GM11168 (cell line): ENCODE measurements at regions not wholly inside any gene's neighbourhood (a gene's known extent, or its start where the extent isn't known, plus 50 kb on each side); places are given as distances from the start of the nearest gene placed in this dataset.
"Not testable (repeated sequence)": the region's sequence is repeated elsewhere in the genome, so short reads cannot be mapped to it uniquely, and the experiment has no call there.

ENCODE experiments used
- in situ Hi-C: fragments of 300-500 bp; cut with MboI; formaldehyde crosslinking; loops from one replicate; pipeline ENCODE4 v1.12.0; 2022; ENCODE audit warnings: low sequenced_read_pairs; ENCODE audit not compliant: unreplicated experiment

DNA sequence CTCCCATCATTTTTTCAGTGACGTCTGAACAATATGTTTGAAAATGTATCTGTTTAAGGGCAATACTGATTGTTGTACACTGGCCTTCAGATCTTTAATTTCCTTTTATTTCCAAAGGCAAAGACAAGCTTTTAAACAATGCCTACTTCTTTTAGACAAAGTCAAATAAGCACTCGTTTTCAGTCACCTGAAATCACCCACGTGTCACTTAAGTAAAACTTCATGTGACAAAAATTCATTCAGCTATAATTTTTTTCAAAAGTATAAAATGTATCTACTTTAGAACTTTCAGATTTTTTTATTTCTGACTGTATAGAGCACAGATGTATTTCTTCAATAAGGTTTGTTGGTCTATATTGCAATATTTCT lies 113.5 kb upstream of the BEND6 start:
- in situ Hi-C loops: loop anchor here (10.0 kb wide), 1 partner anchor 197 kb away; the partner anchor contains the start of gene DST

DNA sequence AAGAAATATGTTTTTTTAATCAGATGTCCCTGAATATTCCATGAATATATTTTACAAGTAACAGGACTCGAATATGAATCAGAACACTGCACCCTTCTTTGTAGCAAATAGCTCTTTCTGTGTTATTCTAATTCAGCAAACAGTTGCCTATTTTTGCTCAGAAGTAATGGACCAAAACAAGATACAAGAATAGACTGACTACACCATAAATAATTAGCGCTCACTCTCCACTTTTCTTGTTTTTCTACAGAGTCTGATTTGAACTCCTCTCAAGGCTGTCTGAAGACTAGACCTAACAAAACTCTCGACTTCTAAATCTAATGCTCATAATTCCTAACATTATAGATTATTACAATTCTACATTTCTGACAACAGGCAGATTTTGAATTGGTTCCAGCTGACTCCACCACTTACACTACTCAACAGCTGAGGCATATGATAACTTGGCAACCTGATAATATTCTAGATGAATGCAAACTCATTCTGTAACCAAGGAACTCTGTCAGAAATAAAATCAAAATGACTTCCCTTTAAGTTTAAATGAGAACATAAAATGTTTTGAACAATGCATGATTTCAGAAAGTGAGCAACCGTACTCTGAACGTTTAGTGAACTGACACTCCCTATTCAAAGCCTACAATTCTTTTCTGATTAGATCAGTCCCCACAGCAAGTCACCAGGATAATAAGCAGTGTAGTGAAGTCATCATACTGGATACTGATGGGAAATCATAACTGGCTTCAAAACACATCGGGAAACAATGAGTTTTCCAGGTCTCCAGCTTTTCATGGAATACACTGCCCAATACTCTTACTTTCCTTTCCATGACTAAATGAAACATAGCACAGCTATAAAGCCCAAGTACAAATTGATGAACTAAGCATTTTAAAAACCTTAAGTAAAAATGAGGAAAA lies 114.2 kb upstream of the BEND6 start:
- in situ Hi-C loops: loop anchor here (10.0 kb wide), 1 partner anchor 196 kb away; the partner anchor contains the start of gene DST

GRCh38 chr6:56839533-56840183 lies 115.2 kb upstream of the BEND6 start:
- in situ Hi-C loops: loop anchor here (10.0 kb wide), 1 partner anchor 195 kb away; the partner anchor contains the start of gene DST

- in situ Hi-C loops: no loop called here
Observed at GRCh38 chr6:56838965-56839364, 115.9 kb upstream of the BEND6 start.

DNA sequence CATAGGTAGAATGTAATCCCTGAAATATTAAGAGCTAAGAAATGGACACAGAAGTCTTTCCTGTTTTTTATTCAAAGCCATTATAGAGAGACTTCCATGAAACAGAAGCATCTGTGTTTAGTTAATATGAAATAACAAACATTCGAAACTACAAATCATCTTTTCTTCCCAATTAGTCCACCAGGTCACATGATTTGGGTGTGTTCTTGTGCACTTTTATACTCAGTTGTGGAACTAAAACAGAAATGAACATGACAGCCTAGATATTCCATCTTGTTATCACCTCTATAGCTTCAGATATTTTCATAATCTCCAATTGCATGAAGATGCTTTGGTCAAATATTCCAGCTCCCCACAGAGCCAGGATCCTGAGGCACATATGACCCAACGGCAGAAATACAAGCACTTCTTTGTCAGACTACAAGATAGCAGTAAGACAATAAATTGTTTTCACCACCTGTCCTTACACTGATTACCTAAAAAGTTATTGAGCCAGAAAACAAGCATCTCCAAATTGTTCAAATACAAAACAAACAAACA lies 116.8 kb upstream of the BEND6 start:
- in situ Hi-C loops: no loop called here

DNA sequence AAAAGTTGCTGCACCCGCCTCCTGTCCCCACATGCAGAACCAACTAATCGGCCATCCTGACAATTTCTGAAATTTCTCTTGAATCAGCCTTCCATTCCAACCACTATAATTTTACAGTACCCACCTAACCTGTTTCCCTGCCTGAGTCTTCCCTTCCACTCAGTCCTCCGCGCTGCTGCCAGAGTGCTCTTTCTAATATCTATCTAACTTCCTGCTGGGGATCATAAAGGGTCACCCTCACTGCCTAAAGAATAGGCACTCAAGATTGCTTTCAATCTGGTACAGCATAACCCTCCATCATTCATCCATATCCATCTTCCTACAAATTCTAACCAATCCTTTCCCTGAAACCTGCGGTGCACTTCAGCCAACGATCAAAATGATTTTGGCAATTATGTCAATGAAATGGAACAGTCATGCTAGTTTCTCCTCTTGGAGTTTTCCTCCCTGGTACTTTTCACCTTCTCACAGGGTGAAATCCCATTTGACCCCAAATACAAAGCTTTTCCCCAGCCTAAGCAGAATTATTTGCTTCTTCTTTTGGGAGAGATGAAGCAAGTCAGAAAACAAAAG lies 117.5 kb upstream of the BEND6 start:
- in situ Hi-C loops: no loop called here

GRCh38 chr6:56835612-56836011 lies 119.3 kb upstream of the BEND6 start:
- in situ Hi-C loops: no loop called here

DNA sequence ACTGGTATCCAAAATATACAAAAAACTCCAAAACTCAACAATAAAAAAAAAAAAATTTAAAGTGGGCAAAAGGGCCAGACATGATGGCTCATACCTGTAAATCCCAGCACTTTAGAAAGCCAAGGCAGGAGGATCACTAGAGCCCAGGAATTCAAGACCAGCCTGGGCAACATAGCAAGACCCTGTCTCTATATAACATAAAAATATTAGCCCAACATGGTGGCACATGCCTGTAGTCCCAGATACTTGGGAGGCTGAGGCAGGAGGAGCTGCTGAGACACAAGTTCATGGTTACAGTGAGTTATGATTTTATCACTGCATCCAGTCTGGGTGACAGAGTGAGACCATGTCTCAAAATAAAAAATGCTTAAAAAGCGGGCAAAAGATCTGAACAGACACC lies 121.0 kb upstream of the BEND6 start:
- in situ Hi-C loops: no loop called here

GRCh38 chr6:56833127-56833791 lies 121.6 kb upstream of the BEND6 start:
- in situ Hi-C loops: no loop called here

- in situ Hi-C loops: no loop called here
Observed at GRCh38 chr6:56832225-56832624, 122.7 kb upstream of the BEND6 start.

GRCh38 chr6:56831334-56831733 lies 123.6 kb upstream of the BEND6 start:
- in situ Hi-C loops: no loop called here

DNA sequence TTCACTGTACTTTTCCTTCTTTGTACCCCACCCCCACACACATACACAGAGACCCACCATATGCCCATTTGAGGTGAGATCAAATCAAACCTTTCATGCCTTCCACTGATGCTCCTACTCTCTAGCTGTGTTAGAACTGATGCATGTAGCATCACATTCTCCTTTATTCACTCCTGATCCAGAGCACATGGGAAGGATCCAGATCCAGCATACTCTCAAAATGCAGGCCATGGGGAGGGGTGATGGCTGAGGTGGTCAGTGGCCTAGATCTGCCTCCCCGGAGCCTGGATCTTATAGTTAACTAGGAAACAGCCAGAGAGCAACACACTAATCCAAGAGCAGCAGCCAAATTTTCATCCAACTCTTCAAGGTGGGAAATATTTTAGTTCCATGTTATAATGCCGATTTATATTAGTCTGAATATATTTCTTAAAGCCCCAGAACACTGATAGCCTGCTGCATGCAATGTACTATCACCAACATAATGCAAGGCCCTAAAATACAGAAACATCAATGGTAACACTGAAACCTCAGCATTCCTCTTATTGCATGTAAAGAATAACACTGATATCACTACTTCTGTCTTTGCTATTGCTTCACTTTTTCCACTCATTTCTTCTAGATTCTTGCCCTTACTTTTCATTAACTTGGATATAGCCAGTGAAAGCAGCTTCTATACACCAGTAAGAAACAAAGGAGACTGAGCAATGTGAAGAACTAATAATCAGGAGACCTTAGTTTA lies 126.8 kb upstream of the BEND6 start:
- in situ Hi-C loops: no loop called here

DNA sequence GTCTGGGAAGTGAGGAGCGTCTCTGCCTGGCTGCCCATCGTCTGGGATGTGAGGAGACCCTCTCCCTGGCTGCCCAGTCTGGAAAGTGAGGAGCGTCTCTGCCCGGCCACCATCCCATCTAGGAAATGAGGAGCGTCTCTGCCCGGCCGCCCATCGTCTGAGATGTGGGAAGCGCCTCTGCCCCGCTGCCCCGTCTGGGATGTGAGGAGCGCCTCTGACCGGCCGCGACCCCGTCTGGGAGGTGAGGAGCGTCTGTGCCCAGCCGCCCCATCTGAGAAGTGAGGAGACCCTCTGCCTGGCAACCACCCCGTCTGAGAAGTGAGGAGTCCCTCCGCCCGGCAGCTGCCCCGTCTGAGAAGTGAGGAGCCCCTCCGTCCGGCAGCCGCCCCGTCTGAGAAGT lies 130.5 kb upstream of the BEND6 start:
- in situ Hi-C loops: not testable (repeated sequence)

GRCh38 chr6:56821005-56821432 lies 133.9 kb upstream of the BEND6 start:
- in situ Hi-C loops: no loop called here

GRCh38 chr6:56820060-56820459 lies 134.8 kb upstream of the BEND6 start:
- in situ Hi-C loops: no loop called here

- in situ Hi-C loops: no loop called here
Observed at GRCh38 chr6:56819604-56820003, 135.3 kb upstream of the BEND6 start.

DNA sequence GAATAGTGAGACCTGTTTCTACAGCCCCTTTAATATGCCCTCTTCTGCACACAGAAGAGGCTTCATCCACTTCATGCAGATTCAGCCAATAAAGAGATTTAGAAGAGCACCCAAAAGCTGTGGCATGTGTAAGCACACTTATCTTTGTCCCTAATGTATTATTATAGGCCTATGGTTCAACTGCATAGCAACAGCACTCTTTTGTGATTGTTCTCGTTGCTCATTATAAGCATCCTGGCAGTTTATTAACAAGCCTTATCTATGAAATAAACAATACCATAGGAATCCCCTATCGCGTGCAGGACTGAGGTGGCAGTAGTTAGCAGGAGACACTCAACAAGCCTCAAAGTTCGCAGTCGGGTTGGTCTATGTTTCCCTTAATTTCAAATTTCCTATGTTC lies 138.5 kb upstream of the BEND6 start:
- in situ Hi-C loops: no loop called here

GRCh38 chr6:56815436-56815835 lies 139.5 kb upstream of the BEND6 start:
- in situ Hi-C loops: no loop called here

- in situ Hi-C loops: no loop called here
Observed at GRCh38 chr6:56814802-56815201, 140.1 kb upstream of the BEND6 start.

DNA sequence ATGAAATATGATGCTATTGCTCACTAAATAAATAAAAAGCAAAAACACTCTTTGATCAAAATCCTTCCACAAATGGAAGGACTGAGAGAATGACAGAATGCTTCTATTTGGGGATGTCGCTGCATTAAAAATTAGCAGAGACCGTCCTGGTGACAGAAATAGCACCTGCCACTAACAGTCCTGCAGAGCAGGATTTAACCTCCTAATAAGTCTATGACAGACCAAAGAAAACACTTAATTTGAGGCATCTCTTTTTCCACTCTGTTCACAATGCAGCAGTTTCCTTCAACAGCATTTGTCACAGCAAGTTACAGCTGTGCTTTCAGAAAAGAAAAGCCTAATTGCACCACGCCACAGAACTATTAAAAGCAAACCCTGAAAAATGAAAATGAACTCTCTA lies 140.6 kb upstream of the BEND6 start:
- in situ Hi-C loops: no loop called here
